Activated CD8-positive, alpha-beta T cell treated with anti-CD3 and anti-CD28 coated beads for 36 hours (primary cell): ENCODE measurements at regions not wholly inside any gene's neighbourhood (a gene's known extent, or its start where the extent isn't known, plus 50 kb on each side); places are given as distances from the start of the nearest gene placed in this dataset.

ENCODE experiments used
- ATAC-seq: fragments of 200-7000 bp; cut with Tn5 transposase; one replicate; pipeline ENCODE4 v1.10.0; 2021; ENCODE audit warnings: mild to moderate bottlenecking, moderate library complexity
- CTCF ChIA-PET: fragments of 350-600 bp; sonication (Branson Sonifier 250); formaldehyde crosslinking; loops from one replicate; lab custom pipeline; 2021; ENCODE audit warnings: antibody characterized with exemption; lab: Charles Lee
- POLR2A ChIA-PET: fragments of 350-600 bp; sonication (Branson Sonifier 250); formaldehyde crosslinking; loops from one replicate; lab custom pipeline; 2021; ENCODE audit warnings: antibody characterized with exemption; lab: Charles Lee
- DNase-seq: peaks from one replicate; pipeline ENCODE4 v3.0.0-alpha.2; 2020
- H3K27ac Mint-ChIP-seq: one replicate; pipeline ENCODE4 v1.8.0; 2021; ENCODE audit warnings: mild to moderate bottlenecking, mixed read lengths
- H3K27me3 Mint-ChIP-seq: one replicate; pipeline ENCODE4 v1.8.0; 2021; ENCODE audit warnings: mixed read lengths
- H3K36me3 Mint-ChIP-seq: one replicate; pipeline ENCODE4 v1.8.0; 2021; ENCODE audit warnings: low read depth, mixed read lengths
- H3K4me1 Mint-ChIP-seq: one replicate; pipeline ENCODE4 v1.8.0; 2021; ENCODE audit warnings: low read depth, mixed read lengths
- H3K4me3 Mint-ChIP-seq: one replicate; pipeline ENCODE4 v1.8.0; 2021; ENCODE audit warnings: mild to moderate bottlenecking, moderate library complexity, mixed read lengths
- H3K9me3 Mint-ChIP-seq: one replicate; pipeline ENCODE4 v1.8.0; 2021; ENCODE audit warnings: mixed read lengths
- intact Hi-C: fragments of 100-400 bp; cut with micrococcal nuclease; formaldehyde crosslinking; loops from one replicate; pipeline ENCODE4 v1.10.0; 2022
- TF ChIP-seq, protein P1 (sequence below): fragments of 200-600 bp; IDR thresholded peaks from one replicate; pipeline ENCODE4 v1.8.0; 2022; ENCODE audit warnings: antibody characterized with exemption, mild to moderate bottlenecking

GRCh38 chr1:213324859-213325258 is 273.8 kb downstream of the RPS6KC1 start:
- H3K36me3 Mint-ChIP-seq = no peaks in the 10 kb centered on the region
- H3K27ac Mint-ChIP-seq = no peak overlapping the region
- ChIA-PET CTCF (no interaction called here), POLR2A (interaction anchor here (0.9 kb wide), 1 partner anchor 51 kb away, joined by 3 read pairs; no protein-coding TSS in a partner anchor)
- H3K27me3 Mint-ChIP-seq = peaks cover 4% of the 10 kb centered on the region
- no peaks in the 10 kb centered on the region for H3K4me1 Mint-ChIP-seq
- intact Hi-C loops = no loop called here
- H3K4me3 Mint-ChIP-seq = no peak overlapping the region
- TF ChIP-seq, protein P1, sequence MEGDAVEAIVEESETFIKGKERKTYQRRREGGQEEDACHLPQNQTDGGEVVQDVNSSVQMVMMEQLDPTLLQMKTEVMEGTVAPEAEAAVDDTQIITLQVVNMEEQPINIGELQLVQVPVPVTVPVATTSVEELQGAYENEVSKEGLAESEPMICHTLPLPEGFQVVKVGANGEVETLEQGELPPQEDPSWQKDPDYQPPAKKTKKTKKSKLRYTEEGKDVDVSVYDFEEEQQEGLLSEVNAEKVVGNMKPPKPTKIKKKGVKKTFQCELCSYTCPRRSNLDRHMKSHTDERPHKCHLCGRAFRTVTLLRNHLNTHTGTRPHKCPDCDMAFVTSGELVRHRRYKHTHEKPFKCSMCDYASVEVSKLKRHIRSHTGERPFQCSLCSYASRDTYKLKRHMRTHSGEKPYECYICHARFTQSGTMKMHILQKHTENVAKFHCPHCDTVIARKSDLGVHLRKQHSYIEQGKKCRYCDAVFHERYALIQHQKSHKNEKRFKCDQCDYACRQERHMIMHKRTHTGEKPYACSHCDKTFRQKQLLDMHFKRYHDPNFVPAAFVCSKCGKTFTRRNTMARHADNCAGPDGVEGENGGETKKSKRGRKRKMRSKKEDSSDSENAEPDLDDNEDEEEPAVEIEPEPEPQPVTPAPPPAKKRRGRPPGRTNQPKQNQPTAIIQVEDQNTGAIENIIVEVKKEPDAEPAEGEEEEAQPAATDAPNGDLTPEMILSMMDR = no peak
- ATAC-seq = no peak
- H3K9me3 Mint-ChIP-seq = no peaks in the 10 kb centered on the region
- no peak for DNase-seq

DNA sequence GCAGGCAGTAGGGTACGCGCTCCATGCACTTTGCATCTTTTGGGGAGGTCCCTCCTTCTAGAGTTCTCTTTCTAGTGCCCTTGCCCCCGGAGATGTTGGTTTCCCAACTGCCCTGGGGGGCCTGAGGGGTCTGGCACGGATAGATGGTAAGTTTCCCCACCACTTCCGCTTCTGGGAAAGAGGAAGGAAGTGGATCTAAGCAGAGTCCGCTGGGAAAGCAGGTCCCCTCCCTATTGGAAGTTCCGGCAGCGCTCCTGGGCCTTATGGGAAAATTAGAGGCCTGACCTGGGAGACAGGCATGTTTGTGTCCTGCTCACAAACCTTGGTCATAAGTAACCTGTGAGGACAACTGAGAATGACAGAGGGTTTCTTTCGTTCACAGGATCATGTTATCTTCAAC is 274.4 kb downstream of the RPS6KC1 start:
- no peak overlapping the region for H3K4me3 Mint-ChIP-seq
- CTCF ChIA-PET = no interaction called here
- intact Hi-C loops = no loop called here
- no peaks in the 10 kb centered on the region for H3K36me3 Mint-ChIP-seq
- POLR2A ChIA-PET = no interaction called here
- H3K27ac Mint-ChIP-seq = no peak overlapping the region
- ATAC-seq (no peak), DNase-seq (no peak)
- H3K4me1 Mint-ChIP-seq = no peaks in the 10 kb centered on the region
- H3K9me3 Mint-ChIP-seq = no peaks in the 10 kb centered on the region
- TF ChIP-seq, protein P1 = no peak
- peaks cover 6% of the 10 kb centered on the region for H3K27me3 Mint-ChIP-seq

- DNase-seq = no peak
- Mint-ChIP-seq H3K4me1 (no peaks in the 10 kb centered on the region), H3K36me3 (no peaks in the 10 kb centered on the region), H3K27ac (no peak overlapping the region), H3K27me3 (peaks cover 6% of the 10 kb centered on the region), H3K4me3 (no peak overlapping the region), H3K9me3 (no peaks in the 10 kb centered on the region)
- ATAC-seq = no peak
- TF ChIP-seq, protein P1 = no peak
- POLR2A ChIA-PET = no interaction called here
- intact Hi-C loops = no loop called here
- CTCF ChIA-PET = no interaction called here
These were observed 275.4 kb downstream of the RPS6KC1 start for GRCh38 chr1:213326281-213327016.

- POLR2A ChIA-PET = no interaction called here
- H3K4me3 Mint-ChIP-seq = no peak overlapping the region
- no peaks in the 10 kb centered on the region for H3K9me3 Mint-ChIP-seq
These were observed 276.1 kb downstream of the RPS6KC1 start for GRCh38 chr1:213327017-213327667.

More at GRCh38 chr1:213327017-213327667, 276.1 kb downstream of the RPS6KC1 start:
- H3K4me1 Mint-ChIP-seq = no peaks in the 10 kb centered on the region
- H3K27ac Mint-ChIP-seq = no peak overlapping the region
- ATAC-seq (no peak), DNase-seq (peak; percentile 6)
- peaks cover 6% of the 10 kb centered on the region for H3K27me3 Mint-ChIP-seq
- CTCF ChIA-PET = no interaction called here
- H3K36me3 Mint-ChIP-seq = no peaks in the 10 kb centered on the region
- TF ChIP-seq, protein P1 = no peak
- intact Hi-C loops = no loop called here
